Cardiac muscle cell (in vitro differentiated cells and primary cell): ENCODE measurements at regions not wholly inside any gene's neighbourhood (a gene's known extent, or its start where the extent isn't known, plus 50 kb on each side); places are given as distances from the start of the nearest gene placed in this dataset.

Experiments used
- DNase-seq, 2 donors: peaks; one replicate each; pipeline versions ENCODE4 v3.0.0 to v3.0.0-alpha.2; 2010 to 2017; ENCODE audit warnings: low read depth in 1 of 2, low spot score in 1 of 2
- H3K27ac ChIP-seq: fragments of 200-600 bp; sonication (generic); 2 replicates; pipeline ENCODE4 v1.5.1; 2016
- H3K27me3 ChIP-seq: fragments of 200-600 bp; sonication (generic); 2 replicates; pipeline ENCODE4 v1.6.0; 2016; ENCODE audit warnings: control low read depth
- H3K36me3 ChIP-seq: fragments of 200-600 bp; sonication (generic); 2 replicates; pipeline ENCODE4 v1.5.1; 2016; ENCODE audit warnings: control low read depth
- H3K4me1 ChIP-seq: fragments of 200-600 bp; sonication (generic); 2 replicates; pipeline ENCODE4 v1.8.1; 2017; ENCODE audit warnings: low read depth, mild to moderate bottlenecking, mixed run types
- H3K4me3 ChIP-seq: fragments of 200-600 bp; sonication (generic); 2 replicates; pipeline ENCODE4 v1.5.1; 2016; ENCODE audit warnings: mild to moderate bottlenecking
- H3K9me3 ChIP-seq: fragments of 200-600 bp; sonication (generic); 2 replicates; pipeline ENCODE4 v1.5.1; 2017; ENCODE audit warnings: low read depth, mild to moderate bottlenecking, control low read depth
- TF ChIP-seq, protein P1 (sequence below): IDR thresholded peaks from 2 replicates; pipeline ENCODE4 v1.5.1; 2012; ENCODE audit warnings: low read depth, mild to moderate bottlenecking, low read length

DNA sequence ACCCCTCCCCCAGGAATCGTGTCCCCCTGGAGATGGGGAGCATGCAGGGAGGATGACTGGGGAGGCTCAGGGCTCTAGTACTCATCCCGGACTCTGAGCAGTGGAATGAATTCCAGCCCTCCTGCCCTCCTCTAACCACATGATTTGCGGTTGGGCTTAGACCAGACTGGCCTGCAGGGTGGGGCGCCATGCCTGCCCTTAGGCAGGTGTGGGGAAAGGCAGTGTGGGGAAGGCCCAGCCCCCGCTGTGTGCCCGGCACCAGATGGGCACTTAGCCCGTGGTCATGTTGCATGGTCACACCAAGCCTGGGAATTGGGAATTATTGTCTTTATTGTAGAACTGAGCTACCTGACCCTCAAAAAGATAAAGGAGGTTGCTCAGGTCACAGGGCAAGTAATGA, 283.8 kb downstream of the TLE3 start:
- DNase-seq = no peak
- H3K4me3 ChIP-seq = no peak overlapping the region
- TF ChIP-seq, protein P1, sequence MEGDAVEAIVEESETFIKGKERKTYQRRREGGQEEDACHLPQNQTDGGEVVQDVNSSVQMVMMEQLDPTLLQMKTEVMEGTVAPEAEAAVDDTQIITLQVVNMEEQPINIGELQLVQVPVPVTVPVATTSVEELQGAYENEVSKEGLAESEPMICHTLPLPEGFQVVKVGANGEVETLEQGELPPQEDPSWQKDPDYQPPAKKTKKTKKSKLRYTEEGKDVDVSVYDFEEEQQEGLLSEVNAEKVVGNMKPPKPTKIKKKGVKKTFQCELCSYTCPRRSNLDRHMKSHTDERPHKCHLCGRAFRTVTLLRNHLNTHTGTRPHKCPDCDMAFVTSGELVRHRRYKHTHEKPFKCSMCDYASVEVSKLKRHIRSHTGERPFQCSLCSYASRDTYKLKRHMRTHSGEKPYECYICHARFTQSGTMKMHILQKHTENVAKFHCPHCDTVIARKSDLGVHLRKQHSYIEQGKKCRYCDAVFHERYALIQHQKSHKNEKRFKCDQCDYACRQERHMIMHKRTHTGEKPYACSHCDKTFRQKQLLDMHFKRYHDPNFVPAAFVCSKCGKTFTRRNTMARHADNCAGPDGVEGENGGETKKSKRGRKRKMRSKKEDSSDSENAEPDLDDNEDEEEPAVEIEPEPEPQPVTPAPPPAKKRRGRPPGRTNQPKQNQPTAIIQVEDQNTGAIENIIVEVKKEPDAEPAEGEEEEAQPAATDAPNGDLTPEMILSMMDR = no peak

GRCh38 chr15:69814932-69815331, 282.8 kb downstream of the TLE3 start:
- DNase-seq = no peak
- no peak overlapping the region for H3K4me3 ChIP-seq
- TF ChIP-seq, protein P1 = no peak
- no peaks in the 10 kb centered on the region for H3K27me3 ChIP-seq
- no peaks in the 10 kb centered on the region for H3K9me3 ChIP-seq
- no peaks in the 10 kb centered on the region for H3K36me3 ChIP-seq
- H3K4me1 ChIP-seq = no peaks in the 10 kb centered on the region
- H3K27ac ChIP-seq = no peak overlapping the region

More for the DNA sequence above, 283.8 kb downstream of the TLE3 start:
- Histone ChIP-seq H3K36me3 (no peaks in the 10 kb centered on the region), H3K4me1 (no peaks in the 10 kb centered on the region), H3K27me3 (no peaks in the 10 kb centered on the region), H3K27ac (no peak overlapping the region), H3K9me3 (no peaks in the 10 kb centered on the region)

GRCh38 chr15:69815793-69816192, 281.9 kb downstream of the TLE3 start:
- no peaks in the 10 kb centered on the region for H3K36me3 ChIP-seq
- TF ChIP-seq, protein P1 = no peak
- no peak overlapping the region for H3K27ac ChIP-seq
- no peaks in the 10 kb centered on the region for H3K9me3 ChIP-seq
- no peaks in the 10 kb centered on the region for H3K4me1 ChIP-seq
- no peak overlapping the region for H3K4me3 ChIP-seq
- H3K27me3 ChIP-seq = no peaks in the 10 kb centered on the region
- no peak for DNase-seq

DNA sequence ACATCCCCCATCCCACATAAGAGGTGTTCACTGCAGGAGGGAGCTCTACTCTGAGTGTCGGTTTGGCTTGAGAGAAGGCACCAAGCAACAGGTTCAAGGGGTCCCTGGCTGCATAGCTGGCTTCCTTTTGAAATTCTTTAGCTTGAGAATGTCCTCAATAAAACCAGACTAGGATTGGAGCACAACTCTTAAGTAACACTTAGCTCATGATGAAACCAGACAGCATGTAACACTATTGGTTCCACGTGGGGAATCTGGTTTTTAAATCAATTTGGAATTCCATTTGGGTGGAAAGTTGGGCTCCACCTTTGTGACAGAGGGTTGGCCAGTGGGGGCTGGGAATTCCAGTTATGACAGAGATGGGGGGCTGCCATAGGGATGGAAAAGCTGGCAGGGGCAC, 281.2 kb downstream of the TLE3 start:
- H3K9me3 ChIP-seq = no peaks in the 10 kb centered on the region
- no peaks in the 10 kb centered on the region for H3K27me3 ChIP-seq
- H3K4me1 ChIP-seq = no peaks in the 10 kb centered on the region
- no peaks in the 10 kb centered on the region for H3K36me3 ChIP-seq
- DNase-seq = no peak
- H3K4me3 ChIP-seq = no peak overlapping the region
- no peak overlapping the region for H3K27ac ChIP-seq
- TF ChIP-seq, protein P1 = no peak

GRCh38 chr15:69818529-69818928, 279.2 kb downstream of the TLE3 start:
- no peaks in the 10 kb centered on the region for H3K27me3 ChIP-seq
- no peaks in the 10 kb centered on the region for H3K36me3 ChIP-seq
- TF ChIP-seq, protein P1 = no peak
- no peak overlapping the region for H3K4me3 ChIP-seq
- no peaks in the 10 kb centered on the region for H3K4me1 ChIP-seq
- no peak overlapping the region for H3K27ac ChIP-seq
- DNase-seq = no peak
- H3K9me3 ChIP-seq = no peaks in the 10 kb centered on the region

DNA sequence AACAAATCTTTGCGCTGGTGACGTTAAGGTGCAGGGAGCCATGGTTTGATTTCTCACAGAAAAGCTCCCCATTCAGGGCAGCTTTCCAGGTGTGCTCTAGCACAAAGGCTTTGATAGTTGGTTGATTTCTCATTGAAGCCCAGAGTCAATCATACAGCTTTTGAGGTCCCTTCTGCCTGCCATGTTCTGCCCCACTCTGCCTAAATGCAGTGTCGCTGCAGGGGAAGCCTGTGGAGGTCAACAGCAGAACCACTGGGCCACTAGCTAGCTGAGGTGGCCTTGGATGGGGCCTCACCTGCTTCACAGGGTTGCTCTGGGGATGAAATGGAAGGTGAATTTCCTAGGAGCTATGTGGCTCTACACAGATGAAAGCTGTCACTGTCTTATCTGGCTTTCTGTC, 278.3 kb downstream of the TLE3 start:
- H3K4me1 ChIP-seq = no peaks in the 10 kb centered on the region
- H3K27ac ChIP-seq = no peak overlapping the region
- H3K36me3 ChIP-seq = no peaks in the 10 kb centered on the region
- TF ChIP-seq, protein P1 = no peak
- no peak overlapping the region for H3K4me3 ChIP-seq
- H3K9me3 ChIP-seq = no peaks in the 10 kb centered on the region
- H3K27me3 ChIP-seq = no peaks in the 10 kb centered on the region
- DNase-seq = no peak
